Ishikawa (cell line): ENCODE measurements at regions not wholly inside any gene's neighbourhood (a gene's known extent, or its start where the extent isn't known, plus 50 kb on each side); places are given as distances from the start of the nearest gene placed in this dataset.

Source experiments
- CEBPB ChIP-seq: IDR thresholded peaks from 2 replicates; pipeline ENCODE4 v1.6.1; 2012
- CREB1 ChIP-seq: IDR thresholded peaks from 2 replicates; pipeline ENCODE4 v1.6.1; 2012; ENCODE audit warnings: low read depth
- EGR1 ChIP-seq: IDR thresholded peaks from 2 replicates; pipeline ENCODE4 v1.6.1; 2012
- EP300 ChIP-seq: IDR thresholded peaks from 2 replicates; pipeline ENCODE4 v1.6.1; 2012; ENCODE audit warnings: borderline replicate concordance
- FOXM1 ChIP-seq: IDR thresholded peaks from 2 replicates; pipeline ENCODE4 v1.6.1; 2012; ENCODE audit warnings: low read depth, borderline replicate concordance
- RAD21 ChIP-seq: IDR thresholded peaks from 2 replicates; pipeline ENCODE4 v1.6.1; 2012; ENCODE audit warnings: low read depth
- REST ChIP-seq: IDR thresholded peaks from 2 replicates; pipeline ENCODE4 v1.6.1; 2012; ENCODE audit warnings: low read depth, mild to moderate bottlenecking
- TAF1 ChIP-seq: IDR thresholded peaks from 2 replicates; pipeline ENCODE4 v1.6.1; 2012; ENCODE audit warnings: low read depth, mild to moderate bottlenecking
- TEAD4 ChIP-seq: IDR thresholded peaks from 2 replicates; pipeline ENCODE4 v1.6.1; 2012
- YY1 ChIP-seq: IDR thresholded peaks from 2 replicates; pipeline ENCODE4 v1.6.1; 2012; ENCODE audit warnings: low read depth
- TF ChIP-seq, protein P1 (sequence below): IDR thresholded peaks from 2 replicates; pipeline ENCODE4 v1.6.1; 2012
- TF ChIP-seq, protein P2 (sequence below): IDR thresholded peaks from 2 replicates; pipeline ENCODE4 v1.6.1; 2012

GRCh38 chr5:121640298-121640697 is 211.4 kb upstream of the FTMT start:
- TF ChIP-seq EP300 (no peak), RAD21 (no peak), TAF1 (no peak), FOXM1 (no peak), YY1 (no peak), REST (no peak), EGR1 (no peak), TEAD4 (no peak), CEBPB (no peak), CREB1 (no peak)
- TF ChIP-seq, protein P1, sequence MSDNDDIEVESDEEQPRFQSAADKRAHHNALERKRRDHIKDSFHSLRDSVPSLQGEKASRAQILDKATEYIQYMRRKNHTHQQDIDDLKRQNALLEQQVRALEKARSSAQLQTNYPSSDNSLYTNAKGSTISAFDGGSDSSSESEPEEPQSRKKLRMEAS: no peak
- TF ChIP-seq, protein P2, sequence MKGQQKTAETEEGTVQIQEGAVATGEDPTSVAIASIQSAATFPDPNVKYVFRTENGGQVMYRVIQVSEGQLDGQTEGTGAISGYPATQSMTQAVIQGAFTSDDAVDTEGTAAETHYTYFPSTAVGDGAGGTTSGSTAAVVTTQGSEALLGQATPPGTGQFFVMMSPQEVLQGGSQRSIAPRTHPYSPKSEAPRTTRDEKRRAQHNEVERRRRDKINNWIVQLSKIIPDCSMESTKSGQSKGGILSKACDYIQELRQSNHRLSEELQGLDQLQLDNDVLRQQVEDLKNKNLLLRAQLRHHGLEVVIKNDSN: no peak
